Neural crest cell (in vitro differentiated cells): ENCODE measurements at regions not wholly inside any gene's neighbourhood (a gene's known extent, or its start where the extent isn't known, plus 50 kb on each side); places are given as distances from the start of the nearest gene placed in this dataset.
A peak's percentile ranks its signal among the peaks of the same experiment; 100 is the strongest.

ENCODE experiments used
- DNase-seq: peaks from one replicate; pipeline ENCODE4 v3.0.0; 2021; ENCODE audit warnings: low read depth, mixed read lengths, low spot score
- H3K27ac Mint-ChIP-seq: one replicate; pipeline ENCODE4 v1.8.0; 2021; ENCODE audit warnings: mild to moderate bottlenecking, mixed read lengths; ENCODE audit not compliant: unreplicated experiment
- H3K27me3 Mint-ChIP-seq: 2 replicates; pipeline ENCODE4 v1.8.0; 2021; ENCODE audit warnings: low read depth, mild to moderate bottlenecking, mixed read lengths
- H3K36me3 Mint-ChIP-seq: 2 replicates; pipeline ENCODE4 v1.8.0; 2021; ENCODE audit warnings: low read depth, mild to moderate bottlenecking, mixed read lengths
- H3K4me1 Mint-ChIP-seq: 2 replicates; pipeline ENCODE4 v1.8.0; 2021; ENCODE audit warnings: mixed read lengths
- H3K4me3 Mint-ChIP-seq: one replicate; pipeline ENCODE4 v1.8.0; 2021; ENCODE audit warnings: mild to moderate bottlenecking, mixed read lengths
- H3K9me3 Mint-ChIP-seq: 2 replicates; pipeline ENCODE4 v1.8.0; 2021; ENCODE audit warnings: mixed read lengths
- CTCF ChIP-seq: fragments of 200-600 bp; sonication (generic); conservative IDR thresholded peaks from 2 replicates; pipeline ENCODE4 v1.5.0; 2021; ENCODE audit warnings: antibody characterized with exemption, mild to moderate bottlenecking

GRCh38 chrX:69260169-69260568 is 94.9 kb upstream of the PJA1 start:
- Mint-ChIP-seq H3K4me3 (no peak overlapping the region), H3K27ac (peak overlapping the region; percentile 40), H3K4me1 (peaks cover 23% of the 10 kb centered on the region), H3K27me3 (peaks cover 10% of the 10 kb centered on the region), H3K9me3 (no peaks in the 10 kb centered on the region), H3K36me3 (no peaks in the 10 kb centered on the region)
- TF ChIP-seq CTCF: no peak
- no peak for DNase-seq

GRCh38 chrX:69258893-69259292 is 93.6 kb upstream of the PJA1 start:
- TF ChIP-seq CTCF: no peak
- H3K36me3 Mint-ChIP-seq: no peaks in the 10 kb centered on the region
- H3K4me1 Mint-ChIP-seq: peaks cover 28% of the 10 kb centered on the region
- peaks cover 7% of the 10 kb centered on the region for H3K27me3 Mint-ChIP-seq
- H3K4me3 Mint-ChIP-seq: no peak overlapping the region
- peaks cover 3% of the 10 kb centered on the region for H3K9me3 Mint-ChIP-seq
- DNase-seq: no peak
- H3K27ac Mint-ChIP-seq: peak overlapping the region; percentile 64

GRCh38 chrX:69257499-69258127 is 92.4 kb upstream of the PJA1 start:
- peaks cover 16% of the 10 kb centered on the region for H3K4me1 Mint-ChIP-seq
- no peak overlapping the region for H3K4me3 Mint-ChIP-seq
- DNase-seq: no peak
- H3K36me3 Mint-ChIP-seq: no peaks in the 10 kb centered on the region
- peaks cover 3% of the 10 kb centered on the region for H3K9me3 Mint-ChIP-seq
- no peaks in the 10 kb centered on the region for H3K27me3 Mint-ChIP-seq
- no peak overlapping the region for H3K27ac Mint-ChIP-seq
- no peak for TF ChIP-seq CTCF

- DNase-seq: no peak
- Mint-ChIP-seq H3K27me3 (no peaks in the 10 kb centered on the region), H3K4me3 (no peak overlapping the region), H3K27ac (no peak overlapping the region), H3K36me3 (no peaks in the 10 kb centered on the region), H3K4me1 (peaks cover 16% of the 10 kb centered on the region), H3K9me3 (peaks cover 3% of the 10 kb centered on the region)
- TF ChIP-seq CTCF: no peak
Observed at GRCh38 chrX:69256291-69256565, 91.0 kb upstream of the PJA1 start.

- H3K4me1 Mint-ChIP-seq: peaks cover 16% of the 10 kb centered on the region
- no peaks in the 10 kb centered on the region for H3K27me3 Mint-ChIP-seq
- H3K36me3 Mint-ChIP-seq: no peaks in the 10 kb centered on the region
- H3K27ac Mint-ChIP-seq: peak overlapping the region; percentile 62
- no peak overlapping the region for H3K4me3 Mint-ChIP-seq
- no peak for DNase-seq
- TF ChIP-seq CTCF: no peak
- peaks cover 6% of the 10 kb centered on the region for H3K9me3 Mint-ChIP-seq
Observed at GRCh38 chrX:69255441-69256290, 90.4 kb upstream of the PJA1 start.
